Fibroblast of lung (primary cell): ENCODE measurements at regions not wholly inside any gene's neighbourhood (a gene's known extent, or its start where the extent isn't known, plus 50 kb on each side); places are given as distances from the start of the nearest gene placed in this dataset.
A peak's percentile ranks its signal among the peaks of the same experiment; 100 is the strongest.

ENCODE experiments used
- DNase-seq, 2 donors: peaks; one replicate each; pipeline versions ENCODE4 v3.0.0 to v3.0.0-alpha.2; 2010; ENCODE audit warnings: low read depth in 2 of 2
- H2AFZ ChIP-seq: 2 replicates; pipeline ENCODE4 v1.5.1; 2012; ENCODE audit warnings: low read length, control low read depth, inconsistent platforms
- H3K27ac ChIP-seq: 2 replicates; pipeline ENCODE4 v1.5.1; 2011; ENCODE audit warnings: low read length, control low read depth; ENCODE audit not compliant: insufficient read depth
- H3K27me3 ChIP-seq: 2 replicates; pipeline ENCODE4 v1.5.1; 2011; ENCODE audit warnings: mild to moderate bottlenecking, low read length; ENCODE audit not compliant: control insufficient read depth, insufficient read depth
- H3K36me3 ChIP-seq: 2 replicates; pipeline ENCODE4 v1.5.1; 2011; ENCODE audit warnings: low read length; ENCODE audit not compliant: control insufficient read depth, insufficient read depth
- H3K4me1 ChIP-seq: 2 replicates; pipeline ENCODE4 v1.5.1; 2011; ENCODE audit warnings: low read length; ENCODE audit not compliant: control insufficient read depth, insufficient read depth; ENCODE audit errors: extremely low read depth
- H3K4me2 ChIP-seq: 2 replicates; pipeline ENCODE4 v1.5.1; 2011; ENCODE audit warnings: low read length, control low read depth; ENCODE audit not compliant: insufficient read depth; ENCODE audit errors: extremely low read depth
- H3K4me3 ChIP-seq, 4 experiments: fragments of 200-600 bp in 1 of 4; sonication (generic) in 1 of 4; replicated peaks in 1 of 4; 2 replicates each; pipeline ENCODE4 v1.5.1; 2011 to 2016; ENCODE audit warnings: low read length in 4 of 4, low read depth in 3 of 4, mild to moderate bottlenecking in 3 of 4, control low read depth in 2 of 4, inconsistent platforms in 1 of 4, mixed read lengths in 1 of 4; ENCODE audit not compliant: insufficient read depth in 1 of 4; ENCODE audit errors: control extremely low read depth in 1 of 4
- H3K79me2 ChIP-seq: 2 replicates; pipeline ENCODE4 v1.5.1; 2012; ENCODE audit warnings: mild to moderate bottlenecking, low read length, inconsistent platforms; ENCODE audit not compliant: control insufficient read depth, insufficient read depth
- H3K9ac ChIP-seq: 2 replicates; pipeline ENCODE4 v1.5.1; 2011; ENCODE audit warnings: mild to moderate bottlenecking, low read length, control low read depth; ENCODE audit not compliant: insufficient read depth
- H3K9me3 ChIP-seq: 2 replicates; pipeline ENCODE4 v1.5.1; 2012; ENCODE audit warnings: low read depth, low read length; ENCODE audit not compliant: control insufficient read depth, insufficient read depth
- H4K20me1 ChIP-seq: 2 replicates; pipeline ENCODE4 v1.5.1; 2011; ENCODE audit warnings: low read length; ENCODE audit not compliant: control insufficient read depth, insufficient read depth; ENCODE audit errors: extremely low read depth
- EZH2 ChIP-seq: IDR thresholded peaks from 2 replicates; pipeline ENCODE4 v1.5.1; 2012; ENCODE audit warnings: low read length, control low read depth, mild to moderate bottlenecking; ENCODE audit errors: missing control alignments
- TF ChIP-seq, protein P1 (sequence below), 2 donors: IDR thresholded peaks in 1 of 2; conservative IDR thresholded peaks in 1 of 2; 1 replicate in 1 of 2; 2 replicates in 1 of 2; pipeline ENCODE4 v1.5.1; 2011 to 2012; ENCODE audit warnings: low read length in 2 of 2, control low read depth in 1 of 2, inconsistent platforms in 1 of 2, low read depth in 1 of 2, mild to moderate bottlenecking in 1 of 2

- H3K27me3 ChIP-seq, result no peaks in the 10 kb centered on the region
- no peak overlapping the region for H2AFZ ChIP-seq
- no peaks in the 10 kb centered on the region for H3K9me3 ChIP-seq
- DNase-seq, result no peak
- no peak overlapping the region for H3K4me2 ChIP-seq
- H3K4me3 ChIP-seq, result no peak overlapping the region
- no peaks in the 10 kb centered on the region for H3K36me3 ChIP-seq
- no peaks in the 10 kb centered on the region for H4K20me1 ChIP-seq
- no peaks in the 10 kb centered on the region for H3K4me1 ChIP-seq
- H3K9ac ChIP-seq, result no peak overlapping the region
- H3K79me2 ChIP-seq, result no peaks in the 10 kb centered on the region
- no peak for TF ChIP-seq EZH2
- TF ChIP-seq, protein P1, sequence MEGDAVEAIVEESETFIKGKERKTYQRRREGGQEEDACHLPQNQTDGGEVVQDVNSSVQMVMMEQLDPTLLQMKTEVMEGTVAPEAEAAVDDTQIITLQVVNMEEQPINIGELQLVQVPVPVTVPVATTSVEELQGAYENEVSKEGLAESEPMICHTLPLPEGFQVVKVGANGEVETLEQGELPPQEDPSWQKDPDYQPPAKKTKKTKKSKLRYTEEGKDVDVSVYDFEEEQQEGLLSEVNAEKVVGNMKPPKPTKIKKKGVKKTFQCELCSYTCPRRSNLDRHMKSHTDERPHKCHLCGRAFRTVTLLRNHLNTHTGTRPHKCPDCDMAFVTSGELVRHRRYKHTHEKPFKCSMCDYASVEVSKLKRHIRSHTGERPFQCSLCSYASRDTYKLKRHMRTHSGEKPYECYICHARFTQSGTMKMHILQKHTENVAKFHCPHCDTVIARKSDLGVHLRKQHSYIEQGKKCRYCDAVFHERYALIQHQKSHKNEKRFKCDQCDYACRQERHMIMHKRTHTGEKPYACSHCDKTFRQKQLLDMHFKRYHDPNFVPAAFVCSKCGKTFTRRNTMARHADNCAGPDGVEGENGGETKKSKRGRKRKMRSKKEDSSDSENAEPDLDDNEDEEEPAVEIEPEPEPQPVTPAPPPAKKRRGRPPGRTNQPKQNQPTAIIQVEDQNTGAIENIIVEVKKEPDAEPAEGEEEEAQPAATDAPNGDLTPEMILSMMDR (conservative IDR thresholded peaks at IDR 0.05 in 1 of 2, IDR thresholded peaks at IDR 0.05 in 1 of 2; ENCODE audit: low read depth in 1 of 2, low read length in 2 of 2), result no peak
- H3K27ac ChIP-seq, result no peak overlapping the region
Measured at GRCh38 chr6:79780881-79781280, 149.8 kb downstream of the SH3BGRL2 start.

DNA sequence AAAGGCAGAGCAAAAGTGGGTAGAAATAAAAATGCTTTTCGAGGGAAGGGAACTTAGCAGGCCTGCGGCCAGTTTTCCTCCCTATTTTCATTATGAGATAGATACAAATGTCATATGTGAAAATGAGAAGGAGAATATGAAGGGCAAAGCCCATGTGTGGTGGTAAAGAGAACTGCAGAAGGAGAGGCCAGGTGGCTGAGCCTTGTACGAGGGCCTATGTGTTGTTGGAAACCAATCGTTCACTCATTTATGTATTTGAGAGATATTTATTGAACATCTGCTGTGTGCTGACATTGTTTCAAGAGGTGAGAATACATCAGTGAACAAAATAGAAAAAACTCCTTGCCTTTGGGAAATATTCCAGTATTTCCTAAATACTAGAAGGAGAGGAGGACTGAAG is 147.7 kb downstream of the SH3BGRL2 start:
- H3K27me3 ChIP-seq, result no peaks in the 10 kb centered on the region
- TF ChIP-seq, protein P1 (conservative IDR thresholded peaks at IDR 0.05 in 1 of 2, IDR thresholded peaks at IDR 0.05 in 1 of 2; ENCODE audit: low read depth in 1 of 2, low read length in 2 of 2), result no peak
- no peak for TF ChIP-seq EZH2
- no peaks in the 10 kb centered on the region for H3K4me1 ChIP-seq
- H4K20me1 ChIP-seq, result no peaks in the 10 kb centered on the region
- H3K4me2 ChIP-seq, result no peak overlapping the region
- no peaks in the 10 kb centered on the region for H3K79me2 ChIP-seq
- H3K9ac ChIP-seq, result no peak overlapping the region
- no peak overlapping the region for H2AFZ ChIP-seq
- no peaks in the 10 kb centered on the region for H3K36me3 ChIP-seq
- H3K9me3 ChIP-seq, result no peaks in the 10 kb centered on the region
- H3K27ac ChIP-seq, result no peak overlapping the region
- no peak for DNase-seq
- no peak overlapping the region for H3K4me3 ChIP-seq

- Histone ChIP-seq H3K9ac (no peak overlapping the region), H3K4me2 (peak overlapping the region; percentile 39), H3K27me3 (no peaks in the 10 kb centered on the region), H4K20me1 (no peaks in the 10 kb centered on the region), H3K9me3 (no peaks in the 10 kb centered on the region), H2AFZ (no peak overlapping the region), H3K27ac (no peak overlapping the region), H3K4me3 (peak overlapping the region in 3 of 4 experiments; percentile 9 to 69 (median 45)), H3K36me3 (no peaks in the 10 kb centered on the region), H3K79me2 (no peaks in the 10 kb centered on the region), H3K4me1 (no peaks in the 10 kb centered on the region)
- peak; percentile 46 to 53 for DNase-seq
- TF ChIP-seq, protein P1 (conservative IDR thresholded peaks at IDR 0.05 in 1 of 2, IDR thresholded peaks at IDR 0.05 in 1 of 2; ENCODE audit: low read depth in 1 of 2, low read length in 2 of 2), result peak; percentile 94 to 95
- no peak for TF ChIP-seq EZH2
Measured at GRCh38 chr6:79777713-79778579, 146.8 kb downstream of the SH3BGRL2 start.
